MCF 10A (cell line): ENCODE measurements at regions not wholly inside any gene's neighbourhood (a gene's known extent, or its start where the extent isn't known, plus 50 kb on each side); places are given as distances from the start of the nearest gene placed in this dataset.

Source experiments
- BruUV-seq: library from RNA; stranded (reverse); fragments of 400-500 nt; replicated peaks from 2 replicates; lab custom pipeline; 2021; lab: Mats Ljungman, UMichigan
- CTCF ChIA-PET: fragments of 300-600 bp; sonication (Branson Sonifier 250); formaldehyde crosslinking; extraction: SDS; loops from one replicate; lab custom pipeline; 2021; ENCODE audit warnings: antibody characterized with exemption, inconsistent platforms; lab: Yijun Ruan, JAX
- POLR2A ChIA-PET: fragments of 300-600, 350-650 bp; sonication (Branson Sonifier 250); formaldehyde crosslinking; extraction: SDS; loops from one replicate; lab custom pipeline; 2020; ENCODE audit warnings: antibody characterized with exemption, inconsistent platforms; lab: Yijun Ruan, JAX
- DNase-seq: peaks from one replicate; pipeline ENCODE4 v3.0.0-alpha.2; 2018; ENCODE audit not compliant: unreplicated experiment
- H3K27ac Mint-ChIP-seq: one replicate; pipeline ENCODE4 v1.8.0; 2022; ENCODE audit warnings: mild to moderate bottlenecking, low read depth, mixed read lengths; ENCODE audit not compliant: unreplicated experiment
- H3K27me3 Mint-ChIP-seq: one replicate; pipeline ENCODE4 v1.8.0; 2022; ENCODE audit warnings: mixed read lengths; ENCODE audit not compliant: insufficient read depth, unreplicated experiment
- H3K36me3 Mint-ChIP-seq: one replicate; pipeline ENCODE4 v1.8.0; 2022; ENCODE audit warnings: mild to moderate bottlenecking, moderate library complexity, mixed read lengths; ENCODE audit not compliant: insufficient read depth, unreplicated experiment
- H3K4me1 Mint-ChIP-seq: one replicate; pipeline ENCODE4 v1.8.0; 2022; ENCODE audit warnings: mixed read lengths; ENCODE audit not compliant: insufficient read depth, unreplicated experiment
- H3K4me3 Mint-ChIP-seq: one replicate; pipeline ENCODE4 v1.8.0; 2022; ENCODE audit warnings: mild to moderate bottlenecking, moderate library complexity, mixed read lengths; ENCODE audit not compliant: unreplicated experiment
- H3K9me3 Mint-ChIP-seq: one replicate; pipeline ENCODE4 v1.8.0; 2022; ENCODE audit warnings: mixed read lengths; ENCODE audit not compliant: unreplicated experiment
- intact Hi-C: fragments of 100-400 bp; cut with micrococcal nuclease; formaldehyde crosslinking; loops from 2 replicates; pipeline ENCODE4 v1.14.1; 2022
- TF ChIP-seq, protein P1 (sequence below): fragments of 200-600 bp; IDR thresholded peaks from one replicate; pipeline ENCODE4 v1.8.0; 2022; ENCODE audit warnings: antibody characterized with exemption, mild to moderate bottlenecking; ENCODE audit not compliant: unreplicated experiment

DNA sequence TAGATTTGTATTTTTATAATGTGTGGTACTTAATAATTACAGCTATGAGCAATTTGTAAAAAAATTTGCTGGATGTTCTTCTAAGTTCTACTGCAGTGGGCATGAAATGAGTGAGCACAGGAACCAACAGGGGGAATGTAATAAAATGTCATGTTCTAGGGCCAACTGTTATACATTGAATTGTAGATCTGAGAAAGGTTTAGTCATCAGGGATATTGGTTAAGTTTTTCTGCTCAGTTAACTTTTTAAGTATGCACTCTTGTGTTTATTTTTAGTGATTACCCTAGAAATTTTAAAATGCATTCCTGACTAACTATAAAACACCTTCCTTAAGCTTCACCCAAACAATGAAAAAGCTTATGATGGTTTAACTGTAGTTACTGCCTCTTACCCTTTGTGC lies 101.8 kb downstream of the CAND1 start:
- H3K27ac Mint-ChIP-seq = no peak overlapping the region
- DNase-seq = no peak
- POLR2A ChIA-PET = interaction anchor here (0.6 kb wide), 1 partner anchor 15 kb away, joined by 3 read pairs; no protein-coding TSS in a partner anchor
- no TSS peak for BruUV-seq
- no peak overlapping the region for H3K4me3 Mint-ChIP-seq
- CTCF ChIA-PET = interaction anchor here (0.6 to 4.1 kb wide), 5 partner anchors 13 to 1232 kb away, joined by 3 to 29 read pairs (median 5); no protein-coding TSS in a partner anchor
- intact Hi-C loops = no loop called here
- H3K4me1 Mint-ChIP-seq = no peaks in the 10 kb centered on the region
- H3K36me3 Mint-ChIP-seq = no peaks in the 10 kb centered on the region
- H3K27me3 Mint-ChIP-seq = no peaks in the 10 kb centered on the region
- TF ChIP-seq, protein P1, sequence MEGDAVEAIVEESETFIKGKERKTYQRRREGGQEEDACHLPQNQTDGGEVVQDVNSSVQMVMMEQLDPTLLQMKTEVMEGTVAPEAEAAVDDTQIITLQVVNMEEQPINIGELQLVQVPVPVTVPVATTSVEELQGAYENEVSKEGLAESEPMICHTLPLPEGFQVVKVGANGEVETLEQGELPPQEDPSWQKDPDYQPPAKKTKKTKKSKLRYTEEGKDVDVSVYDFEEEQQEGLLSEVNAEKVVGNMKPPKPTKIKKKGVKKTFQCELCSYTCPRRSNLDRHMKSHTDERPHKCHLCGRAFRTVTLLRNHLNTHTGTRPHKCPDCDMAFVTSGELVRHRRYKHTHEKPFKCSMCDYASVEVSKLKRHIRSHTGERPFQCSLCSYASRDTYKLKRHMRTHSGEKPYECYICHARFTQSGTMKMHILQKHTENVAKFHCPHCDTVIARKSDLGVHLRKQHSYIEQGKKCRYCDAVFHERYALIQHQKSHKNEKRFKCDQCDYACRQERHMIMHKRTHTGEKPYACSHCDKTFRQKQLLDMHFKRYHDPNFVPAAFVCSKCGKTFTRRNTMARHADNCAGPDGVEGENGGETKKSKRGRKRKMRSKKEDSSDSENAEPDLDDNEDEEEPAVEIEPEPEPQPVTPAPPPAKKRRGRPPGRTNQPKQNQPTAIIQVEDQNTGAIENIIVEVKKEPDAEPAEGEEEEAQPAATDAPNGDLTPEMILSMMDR = no peak
- no peaks in the 10 kb centered on the region for H3K9me3 Mint-ChIP-seq

DNA sequence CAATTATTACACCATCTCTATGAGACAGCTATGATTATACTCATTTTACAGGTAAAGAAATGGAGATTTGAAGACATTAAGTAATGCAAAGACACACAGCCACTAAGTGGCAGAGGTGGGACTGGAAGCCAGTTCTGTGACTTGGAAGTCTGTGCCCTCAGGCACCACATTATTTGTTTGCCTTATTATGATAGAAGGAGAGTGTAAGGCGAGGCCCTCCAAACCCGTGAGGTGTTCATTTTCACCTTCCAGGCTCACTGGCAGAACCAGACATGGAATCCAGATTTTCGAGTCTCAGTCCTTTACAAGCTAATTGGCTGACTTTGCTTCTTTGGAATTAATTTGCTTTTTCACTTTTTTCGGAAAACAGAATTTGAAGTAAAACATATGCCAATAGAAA lies 107.9 kb downstream of the CAND1 start:
- BruUV-seq = no TSS peak
- H3K4me3 Mint-ChIP-seq = no peak overlapping the region
- intact Hi-C loops = no loop called here
- H3K27me3 Mint-ChIP-seq = no peaks in the 10 kb centered on the region
- CTCF ChIA-PET = interaction anchor here (0.7 kb wide), 1 partner anchor 91 kb away, joined by 3 read pairs; no protein-coding TSS in a partner anchor
- H3K9me3 Mint-ChIP-seq = no peaks in the 10 kb centered on the region
- TF ChIP-seq, protein P1 = no peak
- no peaks in the 10 kb centered on the region for H3K4me1 Mint-ChIP-seq
- H3K27ac Mint-ChIP-seq = no peak overlapping the region
- POLR2A ChIA-PET = interaction anchor here (1.5 kb wide), 1 partner anchor 17 kb away, joined by 5 read pairs; no protein-coding TSS in a partner anchor
- H3K36me3 Mint-ChIP-seq = no peaks in the 10 kb centered on the region
- no peak for DNase-seq

DNA sequence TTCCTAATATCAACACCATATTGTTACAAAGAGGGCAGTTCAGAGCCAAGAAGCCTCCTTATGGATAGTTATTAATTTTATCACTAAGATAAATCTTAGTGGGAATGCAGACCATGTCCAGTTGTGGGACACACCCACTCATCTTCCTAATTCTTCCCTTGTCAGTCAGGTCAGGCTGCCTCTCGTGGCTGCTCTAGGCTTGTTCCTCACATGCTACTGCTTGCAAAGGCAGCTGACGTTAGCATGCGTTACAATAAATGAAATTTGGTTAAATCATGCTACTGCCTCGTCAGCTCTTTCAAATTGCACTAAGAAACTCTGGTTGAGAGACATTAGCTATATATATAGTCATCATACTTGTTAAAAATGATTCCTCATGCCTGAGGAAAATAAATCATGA lies 108.4 kb downstream of the CAND1 start:
- H3K27ac Mint-ChIP-seq = no peak overlapping the region
- TF ChIP-seq, protein P1 = no peak
- no peaks in the 10 kb centered on the region for H3K9me3 Mint-ChIP-seq
- H3K4me3 Mint-ChIP-seq = no peak overlapping the region
- intact Hi-C loops = no loop called here
- H3K4me1 Mint-ChIP-seq = no peaks in the 10 kb centered on the region
- H3K27me3 Mint-ChIP-seq = no peaks in the 10 kb centered on the region
- POLR2A ChIA-PET = interaction anchor here (0.8 kb wide), 1 partner anchor 17 kb away, joined by 3 read pairs; no protein-coding TSS in a partner anchor
- BruUV-seq = no TSS peak
- no peak for DNase-seq
- CTCF ChIA-PET = interaction anchor here (0.5 kb wide), 1 partner anchor 21 kb away, joined by 4 read pairs; no protein-coding TSS in a partner anchor
- H3K36me3 Mint-ChIP-seq = no peaks in the 10 kb centered on the region

DNA sequence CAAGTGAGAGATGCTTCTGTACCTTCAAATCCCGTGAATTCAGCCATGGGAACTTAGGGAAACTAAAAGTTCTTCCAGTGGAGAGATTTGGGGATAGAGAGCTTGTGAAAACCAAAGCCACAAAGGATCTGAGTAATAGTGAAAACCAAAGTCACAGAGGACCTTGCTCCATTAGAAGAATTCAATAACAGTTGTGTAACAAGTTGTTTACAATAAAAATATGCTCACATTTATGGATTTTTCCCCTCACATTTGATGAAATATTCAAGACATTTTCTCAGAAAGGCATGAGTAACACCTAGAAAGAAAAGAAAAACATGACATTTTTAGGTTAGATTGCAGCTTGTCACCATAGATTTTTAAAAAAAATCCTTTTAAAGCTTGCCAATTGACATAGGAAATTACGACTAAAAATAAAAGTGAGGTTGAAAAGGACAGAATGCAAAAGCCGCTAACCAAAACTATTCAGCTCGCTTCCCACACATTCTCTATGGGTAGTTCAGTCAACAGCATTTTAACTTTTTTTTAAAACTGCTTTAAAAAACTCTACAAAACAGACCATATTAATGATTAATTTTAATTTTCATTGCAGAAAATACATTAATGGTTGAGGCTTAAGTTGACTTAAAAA lies 113.2 kb downstream of the CAND1 start:
- ChIA-PET POLR2A (no interaction called here), CTCF (interaction anchor here (0.7 kb wide), 1 partner anchor 560 kb away, joined by 3 read pairs; no protein-coding TSS in a partner anchor)
- TF ChIP-seq, protein P1 = no peak
- H3K4me1 Mint-ChIP-seq = no peaks in the 10 kb centered on the region
- intact Hi-C loops = no loop called here
- DNase-seq = peak; percentile 14
- H3K27me3 Mint-ChIP-seq = no peaks in the 10 kb centered on the region
- H3K36me3 Mint-ChIP-seq = no peaks in the 10 kb centered on the region
- BruUV-seq = no TSS peak
- H3K9me3 Mint-ChIP-seq = no peaks in the 10 kb centered on the region
- no peak overlapping the region for H3K27ac Mint-ChIP-seq
- H3K4me3 Mint-ChIP-seq = no peak overlapping the region
